Stimulated activated CD8-positive, alpha-beta memory T cell treated with anti-CD3 and anti-CD28 coated beads, Interleukin-2, amount 100 ng/mL, for 48 hours (primary cell): ENCODE measurements at regions not wholly inside any gene's neighbourhood (a gene's known extent, or its start where the extent isn't known, plus 50 kb on each side); places are given as distances from the start of the nearest gene placed in this dataset.
"Not testable (repeated sequence)": the region's sequence is repeated elsewhere in the genome, so short reads cannot be mapped to it uniquely, and the experiment has no call there.

Experiments
- DNase-seq, 2 donors: peaks; one replicate each; pipeline ENCODE4 v3.0.0-alpha.2; 2020; ENCODE audit warnings: low read depth in 2 of 2

GRCh38 chr2:207409517-207409916, 120.2 kb upstream of the CREB1 start:
- DNase-seq, result no peak

GRCh38 chr2:207412787-207413310, 116.9 kb upstream of the CREB1 start:
- DNase-seq, result no peak

DNA sequence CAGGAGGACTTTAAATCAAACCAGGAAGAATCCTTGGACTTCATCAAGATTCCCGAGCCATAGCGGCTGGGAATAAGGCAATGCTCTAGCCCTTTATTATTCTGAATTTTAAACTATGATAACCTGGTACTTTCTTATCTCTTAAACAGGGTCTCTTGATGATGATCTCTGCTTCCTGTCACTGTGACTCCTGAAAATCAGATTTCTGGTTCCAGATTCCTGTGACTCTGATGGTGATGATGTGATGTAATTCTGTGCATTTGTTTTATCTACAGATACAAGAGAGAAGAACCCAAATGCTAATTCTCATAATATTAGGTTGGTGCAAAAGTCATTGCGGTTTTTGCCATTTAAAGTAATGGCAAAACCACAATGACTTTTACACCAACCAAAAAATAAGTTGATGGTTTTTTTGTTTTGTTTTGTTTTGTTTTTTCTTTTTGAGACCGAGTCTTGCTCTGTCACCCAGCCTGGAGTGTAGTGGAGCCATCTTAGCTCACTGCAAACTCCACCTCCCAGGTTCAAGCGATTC, 116.3 kb upstream of the CREB1 start:
- no peak for DNase-seq

- no peak for DNase-seq
Observed at GRCh38 chr2:207416111-207416510, 113.7 kb upstream of the CREB1 start.

DNA sequence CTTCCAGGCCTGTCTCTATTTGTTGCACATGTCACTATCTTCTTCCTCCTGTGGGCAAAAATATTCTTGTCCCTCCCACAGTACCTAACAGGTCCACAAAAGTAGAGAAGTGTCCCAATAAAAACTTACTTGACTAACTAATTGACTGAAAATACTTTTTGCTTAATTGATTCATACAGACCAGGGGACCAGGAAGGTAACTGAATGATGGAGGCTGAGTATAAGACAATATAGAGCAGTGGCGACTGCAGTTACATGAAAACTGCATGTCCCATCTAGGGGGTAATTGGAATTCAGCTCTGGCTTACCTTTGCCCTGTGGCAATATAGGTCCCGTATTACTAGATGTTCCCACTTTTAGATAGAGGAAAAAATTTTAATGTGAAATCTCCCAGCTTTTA, 112.9 kb upstream of the CREB1 start:
- DNase-seq, result no peak

- DNase-seq, result no peak
Observed at GRCh38 chr2:207417301-207417718, 112.5 kb upstream of the CREB1 start.

GRCh38 chr2:207418419-207418818, 111.3 kb upstream of the CREB1 start:
- DNase-seq, result no peak

GRCh38 chr2:207419331-207419730, 110.4 kb upstream of the CREB1 start:
- no peak for DNase-seq

- no peak for DNase-seq
Observed at GRCh38 chr2:207421671-207422070, 108.1 kb upstream of the CREB1 start.

GRCh38 chr2:207422380-207422779, 107.4 kb upstream of the CREB1 start:
- no peak for DNase-seq

DNA sequence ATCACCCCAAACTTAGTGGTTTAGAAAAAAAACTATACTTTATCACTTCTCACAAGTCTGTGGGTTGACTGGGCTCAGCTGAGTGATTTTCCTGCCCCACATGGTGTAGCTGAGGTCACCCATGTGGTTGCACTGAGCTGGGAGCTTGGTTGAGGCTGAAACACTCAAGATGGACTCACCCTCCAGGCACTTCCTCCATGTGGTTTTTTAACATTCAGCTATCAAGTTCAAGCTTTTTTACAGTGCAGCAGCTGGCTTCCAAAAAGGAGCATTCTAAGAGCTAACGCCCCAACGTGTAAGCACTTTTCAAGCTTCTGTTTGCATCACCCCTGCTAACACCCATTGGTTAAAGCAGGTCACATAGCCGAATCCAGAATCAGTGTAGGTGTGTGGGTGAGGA, 105.9 kb upstream of the CREB1 start:
- peak; percentile 20 to 37 for DNase-seq

- DNase-seq, result no peak
Observed at GRCh38 chr2:207427986-207428385, 101.8 kb upstream of the CREB1 start.

DNA sequence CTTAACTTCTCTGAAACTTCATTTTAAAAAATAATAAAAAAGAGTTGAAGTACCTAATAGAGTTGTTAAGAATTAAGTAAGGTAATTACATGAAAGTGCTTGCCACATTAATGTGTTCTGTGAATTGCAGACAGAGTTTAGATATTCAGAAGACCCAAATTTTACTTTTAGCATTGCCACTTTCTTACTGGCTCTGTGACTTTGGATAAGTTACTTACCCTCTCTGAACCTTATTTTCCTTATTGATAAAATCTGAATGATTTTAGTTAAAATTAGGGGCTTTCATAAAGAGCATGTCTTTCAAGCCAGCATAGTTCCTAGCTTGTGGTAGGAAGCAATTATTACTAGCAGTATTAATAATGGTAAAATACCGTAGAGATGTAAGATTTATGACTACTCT, 101.2 kb upstream of the CREB1 start:
- DNase-seq, result no peak

- no peak for DNase-seq
Observed at GRCh38 chr2:207432453-207432852, 97.3 kb upstream of the CREB1 start.

GRCh38 chr2:207434306-207434705, 95.5 kb upstream of the CREB1 start:
- no peak for DNase-seq

- no peak for DNase-seq
Observed at GRCh38 chr2:207434899-207435465, 94.8 kb upstream of the CREB1 start.

DNA sequence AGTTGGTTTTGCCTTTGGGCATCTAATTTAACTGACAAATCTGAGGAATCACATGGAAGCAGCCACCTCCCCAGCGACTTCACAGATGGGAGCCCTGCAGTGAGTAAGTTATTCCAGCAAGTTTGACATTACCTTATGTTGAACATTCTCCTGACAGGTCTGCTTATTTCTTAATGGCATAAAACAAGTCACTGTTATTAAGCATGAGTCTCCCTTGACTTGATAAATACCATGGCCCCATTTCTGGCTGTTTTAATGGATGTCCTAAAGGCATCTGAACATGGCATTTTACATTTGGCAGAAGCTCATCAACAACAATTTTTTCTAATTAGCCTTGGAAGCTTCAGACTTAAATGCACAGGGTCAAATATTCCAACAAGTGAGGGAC, 92.6 kb upstream of the CREB1 start:
- DNase-seq, result no peak

DNA sequence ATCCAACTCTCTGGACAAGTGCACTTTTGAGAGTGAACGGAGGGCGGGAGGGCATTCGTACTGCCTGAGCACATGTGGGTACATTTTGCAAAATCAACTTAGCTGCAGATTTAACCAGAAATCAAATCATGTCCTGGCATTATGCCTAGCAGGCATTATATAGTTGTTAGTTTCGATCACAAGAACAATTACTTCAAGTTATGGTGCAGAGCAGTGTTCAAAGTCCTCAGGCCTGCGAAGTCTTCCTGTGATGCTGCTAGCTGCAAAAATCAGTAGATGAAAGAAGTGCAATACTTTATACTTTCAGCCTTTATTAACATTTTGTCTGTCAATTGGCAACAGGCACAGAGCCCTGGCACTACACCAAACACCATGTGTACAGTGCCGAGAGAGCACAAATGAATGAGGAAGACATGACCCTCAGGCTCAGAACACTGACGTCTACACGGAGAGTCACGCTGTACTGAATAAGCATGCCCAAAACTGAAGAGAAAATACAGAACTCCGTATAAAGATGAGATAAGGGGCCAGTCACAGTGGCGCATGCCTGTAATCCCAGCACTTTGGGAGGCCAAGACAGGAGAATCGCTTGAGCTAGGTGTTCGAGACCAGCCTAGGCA, 92.1 kb upstream of the CREB1 start:
- DNase-seq, result no peak

- DNase-seq, result no peak
Observed at GRCh38 chr2:207438414-207439126, 91.2 kb upstream of the CREB1 start.

DNA sequence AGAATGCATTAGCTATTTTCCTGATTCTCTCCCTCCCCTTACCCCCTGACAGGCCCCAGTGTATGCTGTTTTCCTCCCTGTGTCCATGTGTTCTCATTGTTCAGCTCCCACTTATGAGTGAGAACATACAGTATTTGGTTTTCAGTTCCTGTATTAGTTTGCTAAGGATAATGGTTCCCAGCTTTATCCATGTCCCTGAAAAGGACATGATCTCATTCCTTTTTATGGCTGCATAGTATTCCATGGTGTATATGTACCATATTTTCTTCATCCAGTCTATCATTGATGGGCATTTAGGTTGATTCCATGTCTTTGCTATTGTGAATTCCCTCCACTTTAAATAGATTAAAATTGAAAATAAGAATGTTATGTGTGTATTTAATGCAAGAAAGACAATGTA, 89.9 kb upstream of the CREB1 start:
- DNase-seq, result not testable (repeated sequence)

DNA sequence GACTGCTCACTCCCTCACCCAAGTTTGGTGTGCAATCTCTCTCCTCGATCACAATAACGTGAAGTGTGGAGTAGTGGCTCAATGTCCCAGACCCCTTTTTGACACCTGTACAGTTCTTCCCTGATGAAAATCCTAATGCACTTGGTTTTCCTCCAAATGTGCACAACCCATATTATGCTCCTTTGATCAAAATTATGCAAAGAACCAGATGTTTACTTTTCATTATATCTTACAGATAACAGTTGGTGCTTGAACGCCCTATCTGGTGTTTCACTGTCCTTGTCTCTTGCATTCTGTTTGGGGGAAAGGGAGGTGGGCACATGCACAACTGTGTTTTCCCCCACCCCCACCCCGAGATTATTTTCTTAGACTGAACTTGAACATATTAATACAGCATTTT, 85.0 kb upstream of the CREB1 start:
- no peak for DNase-seq

- no peak for DNase-seq
Observed at GRCh38 chr2:207446653-207447052, 83.1 kb upstream of the CREB1 start.

GRCh38 chr2:207448006-207448405, 81.8 kb upstream of the CREB1 start:
- DNase-seq, result no peak
